D721Med (cell line): ENCODE measurements at regions not wholly inside any gene's neighbourhood (a gene's known extent, or its start where the extent isn't known, plus 50 kb on each side); places are given as distances from the start of the nearest gene placed in this dataset.

ENCODE experiments used
- DNase-seq: peaks from one replicate; pipeline ENCODE4 v3.0.0; 2011; ENCODE audit warnings: low spot score; ENCODE audit not compliant: insufficient read length
- FAIRE-seq: peaks from 2 replicates; lab custom pipeline; 2011; peaks lifted over from hg19 to GRCh38; lab: Jason Lieb, UNC
- CTCF ChIP-seq: IDR thresholded peaks from 2 replicates; pipeline ENCODE4 v1.5.1; 2012; ENCODE audit warnings: mild to moderate bottlenecking, control low read depth; ENCODE audit not compliant: insufficient read depth; ENCODE audit errors: missing control alignments

GRCh38 chr6:147740326-147740725, 231.8 kb downstream of the SAMD5 start:
- no peak for TF ChIP-seq CTCF
- FAIRE-seq = no peak
- DNase-seq = no peak

- DNase-seq = no peak
- no peak for FAIRE-seq
- TF ChIP-seq CTCF = no peak
Observed at GRCh38 chr6:147740916-147741315, 232.4 kb downstream of the SAMD5 start.

- DNase-seq (no peak), FAIRE-seq (no peak)
- no peak for TF ChIP-seq CTCF
Observed at GRCh38 chr6:147741389-147741788, 232.9 kb downstream of the SAMD5 start.

- no peak for FAIRE-seq
- TF ChIP-seq CTCF = no peak
- no peak for DNase-seq
Observed at GRCh38 chr6:147742440-147742839, 233.9 kb downstream of the SAMD5 start.

- FAIRE-seq = no peak
- DNase-seq = no peak
- TF ChIP-seq CTCF = no peak
Observed at GRCh38 chr6:147744012-147744411, 235.5 kb downstream of the SAMD5 start.

GRCh38 chr6:147749331-147749730, 240.8 kb downstream of the SAMD5 start:
- no peak for DNase-seq
- TF ChIP-seq CTCF = no peak
- no peak for FAIRE-seq

- FAIRE-seq (no peak), DNase-seq (no peak)
- no peak for TF ChIP-seq CTCF
Observed at GRCh38 chr6:147750413-147750812, 241.9 kb downstream of the SAMD5 start.
